HG03354 (cell line): ENCODE measurements at regions not wholly inside any gene's neighbourhood (a gene's known extent, or its start where the extent isn't known, plus 50 kb on each side); places are given as distances from the start of the nearest gene placed in this dataset.

Experiments
- ATAC-seq: cut with Tn5 transposase; IDR thresholded peaks from one replicate; pipeline ENCODE4 v1.9.1; 2021; ENCODE audit warnings: mild to moderate bottlenecking; ENCODE audit not compliant: unreplicated experiment, poor library complexity, severe bottlenecking

DNA sequence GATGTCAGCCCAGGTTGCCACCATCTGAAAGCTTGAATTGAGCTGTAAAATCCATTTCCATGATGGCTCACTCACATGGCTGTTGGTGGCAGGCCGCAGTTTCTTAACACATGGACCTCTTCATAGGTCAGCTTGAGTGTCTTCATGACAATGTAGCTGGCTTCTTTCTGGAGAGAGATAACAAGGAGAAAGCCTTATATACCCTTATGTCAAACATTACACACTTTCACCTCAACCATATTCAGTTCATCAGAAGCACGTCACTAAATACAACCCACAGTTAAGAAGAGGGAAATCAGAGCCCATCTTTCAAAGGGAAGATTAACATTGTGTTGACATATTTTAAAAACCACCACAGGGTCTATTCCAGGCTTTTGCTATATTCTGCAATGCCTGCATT is 604.4 kb downstream of the PRELID2 start:
- ATAC-seq, result no peak

- no peak for ATAC-seq
Measured at GRCh38 chr5:145228564-145228963, 606.6 kb downstream of the PRELID2 start.

- ATAC-seq, result no peak
Measured at GRCh38 chr5:145227881-145228280, 607.3 kb downstream of the PRELID2 start.

DNA sequence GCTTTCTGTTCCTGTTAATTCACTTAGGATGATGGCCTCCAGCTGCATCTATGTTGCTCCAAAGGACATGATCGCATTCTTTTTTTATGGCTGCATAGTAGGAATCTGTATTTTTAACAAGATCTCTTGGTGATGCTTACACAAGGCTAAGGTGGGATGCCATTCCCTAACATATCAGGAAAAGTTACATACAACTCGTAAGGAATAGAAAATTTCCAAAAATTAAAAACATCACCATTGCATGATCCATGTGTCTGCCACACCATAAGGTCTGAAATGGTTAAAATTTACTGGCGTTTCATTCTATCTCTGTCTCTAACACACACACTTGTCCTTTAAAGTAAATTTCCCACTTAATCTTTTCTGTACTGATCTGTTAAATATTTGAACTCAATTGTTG is 608.4 kb downstream of the PRELID2 start:
- ATAC-seq, result no peak

GRCh38 chr5:145225529-145225928 is 609.6 kb downstream of the PRELID2 start:
- ATAC-seq, result no peak

GRCh38 chr5:145223582-145223981 is 611.6 kb downstream of the PRELID2 start:
- ATAC-seq, result no peak

DNA sequence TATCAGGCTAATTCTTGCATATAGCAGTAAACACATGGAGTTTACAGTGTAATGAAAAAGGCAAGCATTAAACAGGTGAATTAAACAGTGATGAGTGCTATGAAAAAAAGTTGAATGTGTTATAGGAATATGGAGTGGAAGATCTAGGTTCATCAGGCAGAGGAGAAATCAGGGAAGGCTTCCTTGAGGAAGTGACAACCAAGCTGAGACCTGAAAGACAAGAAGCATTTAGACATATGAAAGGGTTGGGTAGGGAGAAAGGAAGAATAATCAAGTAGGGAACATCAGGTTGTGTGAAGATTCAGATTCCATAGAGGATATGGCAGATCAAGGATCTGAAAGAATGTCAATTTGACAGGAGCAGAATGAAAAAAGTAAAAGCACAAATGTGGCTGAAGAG is 612.5 kb downstream of the PRELID2 start:
- ATAC-seq, result no peak

- no peak for ATAC-seq
Measured at GRCh38 chr5:145221416-145221815, 613.7 kb downstream of the PRELID2 start.

- no peak for ATAC-seq
Measured at GRCh38 chr5:145220481-145220880, 614.7 kb downstream of the PRELID2 start.

GRCh38 chr5:145218982-145219381 is 616.2 kb downstream of the PRELID2 start:
- ATAC-seq, result no peak

- ATAC-seq, result no peak
Measured at GRCh38 chr5:145218019-145218418, 617.1 kb downstream of the PRELID2 start.

GRCh38 chr5:145210020-145210419 is 625.1 kb downstream of the PRELID2 start:
- no peak for ATAC-seq

DNA sequence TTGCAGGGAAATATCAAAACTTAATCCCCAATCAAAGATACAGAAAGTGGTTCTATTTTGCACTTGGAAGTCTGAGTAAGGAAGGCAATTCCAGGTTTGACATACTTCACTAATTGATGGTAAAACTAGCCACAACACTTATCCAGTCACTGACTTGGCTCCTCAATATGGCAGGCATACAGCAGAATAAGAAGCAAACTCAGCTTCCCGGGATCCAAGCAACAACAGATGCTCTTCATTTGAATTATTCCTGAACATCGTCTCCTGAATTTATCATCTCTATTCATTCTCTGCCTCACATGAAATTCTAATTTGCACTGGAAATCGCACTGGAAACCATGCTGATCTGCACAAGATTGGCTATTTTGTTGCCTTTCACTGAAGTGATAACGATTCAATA is 629.6 kb downstream of the PRELID2 start:
- ATAC-seq, result no peak

GRCh38 chr5:145204743-145205142 is 630.4 kb downstream of the PRELID2 start:
- ATAC-seq, result no peak

DNA sequence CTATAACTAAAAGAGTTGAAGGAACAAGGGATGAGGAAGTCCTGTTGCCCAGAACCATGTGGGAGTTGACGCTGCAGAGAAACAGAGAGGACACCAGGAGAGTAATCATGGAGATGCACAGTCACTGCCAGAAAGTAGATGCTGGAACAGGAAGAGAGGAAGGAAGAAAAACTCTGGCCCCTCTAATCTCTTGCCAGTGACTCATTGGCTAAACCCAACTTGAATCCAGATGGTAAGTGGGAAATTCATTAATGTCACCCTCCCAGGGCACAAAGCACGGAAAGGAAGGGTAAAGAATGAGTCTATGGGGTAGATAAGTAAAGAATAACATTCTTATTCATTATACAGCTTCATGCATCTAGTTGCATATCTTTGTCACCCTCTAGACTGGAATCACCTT is 631.9 kb downstream of the PRELID2 start:
- ATAC-seq, result no peak

GRCh38 chr5:145198525-145199260 is 636.4 kb downstream of the PRELID2 start:
- no peak for ATAC-seq

GRCh38 chr5:145189746-145190145 is 645.4 kb downstream of the PRELID2 start:
- no peak for ATAC-seq

- ATAC-seq, result no peak
Measured at GRCh38 chr5:145180371-145180770, 654.8 kb downstream of the PRELID2 start.

- ATAC-seq, result no peak
Measured at GRCh38 chr5:145178641-145179523, 656.3 kb downstream of the PRELID2 start.

DNA sequence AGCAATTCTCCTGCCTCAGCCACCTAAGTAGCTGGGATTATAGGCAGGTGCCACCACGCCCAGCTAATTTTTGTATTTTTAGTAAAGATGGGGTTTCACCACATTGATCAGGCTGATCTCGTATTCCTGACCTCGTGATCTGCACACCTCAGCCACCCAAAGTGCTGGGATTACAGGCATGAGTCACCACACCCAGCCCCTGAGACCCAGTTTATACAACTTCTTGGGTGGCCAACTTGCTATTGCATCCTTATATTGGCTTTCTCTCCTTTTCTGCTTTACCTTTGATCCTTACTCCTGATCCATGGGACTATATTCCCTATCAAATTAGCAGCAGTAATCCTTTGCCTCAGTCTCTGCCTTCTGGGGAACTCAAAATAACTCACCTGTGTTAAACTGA is 659.1 kb downstream of the PRELID2 start:
- no peak for ATAC-seq

- no peak for ATAC-seq
Measured at GRCh38 chr5:145166110-145166509, 669.0 kb downstream of the PRELID2 start.
